ENCODE measurements at regions not wholly inside any gene's neighbourhood (a gene's known extent, or its start where the extent isn't known, plus 50 kb on each side); places are given as distances from the start of the nearest gene placed in this dataset.

- TF ChIP-seq CREB5 (CRISPR knock-in tag; IDR thresholded peaks at IDR 0.05; ENCODE audit: low read depth) (no peak), RARB (CRISPR knock-in tag; IDR thresholded peaks at IDR 0.05) (no peak), ZNF565 (CRISPR knock-in tag; conservative IDR thresholded peaks at IDR 0.05; ENCODE audit: low read depth) (no peak)
Observed at GRCh38 chr18:47726550-47726949, 203.9 kb downstream of the SMAD2 start.
